HG03469 (cell line): ENCODE measurements at regions not wholly inside any gene's neighbourhood (a gene's known extent, or its start where the extent isn't known, plus 50 kb on each side); places are given as distances from the start of the nearest gene placed in this dataset.
"Not testable (repeated sequence)": the region's sequence is repeated elsewhere in the genome, so short reads cannot be mapped to it uniquely, and the experiment has no call there.

ENCODE experiments used
- ATAC-seq: cut with Tn5 transposase; IDR thresholded peaks from one replicate; pipeline ENCODE4 v1.9.1; 2021; ENCODE audit warnings: mild to moderate bottlenecking, moderate library complexity, moderate number of reproducible peaks; ENCODE audit not compliant: unreplicated experiment

GRCh38 chr4:177494791-177495190 lies 52.6 kb upstream of the AGA start:
- ATAC-seq, result no peak

GRCh38 chr4:177495626-177496025 lies 53.4 kb upstream of the AGA start:
- not testable (repeated sequence) for ATAC-seq

- no peak for ATAC-seq
Observed at GRCh38 chr4:177499537-177499936, 57.3 kb upstream of the AGA start.

- no peak for ATAC-seq
Observed at GRCh38 chr4:177505171-177505615, 63.0 kb upstream of the AGA start.

- no peak for ATAC-seq
Observed at GRCh38 chr4:177508662-177509061, 66.4 kb upstream of the AGA start.

GRCh38 chr4:177509226-177509745 lies 67.0 kb upstream of the AGA start:
- ATAC-seq, result no peak

GRCh38 chr4:177511611-177512010 lies 69.4 kb upstream of the AGA start:
- no peak for ATAC-seq

- ATAC-seq, result no peak
Observed at GRCh38 chr4:177512646-177513045, 70.4 kb upstream of the AGA start.

- ATAC-seq, result no peak
Observed at GRCh38 chr4:177517862-177518261, 75.6 kb upstream of the AGA start.

- ATAC-seq, result no peak
Observed at GRCh38 chr4:177519481-177520260, 77.4 kb upstream of the AGA start.

- ATAC-seq, result no peak
Observed at GRCh38 chr4:177528620-177529019, 86.4 kb upstream of the AGA start.

- no peak for ATAC-seq
Observed at GRCh38 chr4:177530561-177530960, 88.3 kb upstream of the AGA start.

- no peak for ATAC-seq
Observed at GRCh38 chr4:177532358-177532757, 90.1 kb upstream of the AGA start.

- ATAC-seq, result not testable (repeated sequence)
Observed at GRCh38 chr4:177534841-177535240, 92.6 kb upstream of the AGA start.

- ATAC-seq, result no peak
Observed at GRCh38 chr4:177546745-177547144, 104.5 kb upstream of the AGA start.

GRCh38 chr4:177547985-177548384 lies 105.7 kb upstream of the AGA start:
- ATAC-seq, result no peak

- peak; percentile 59 for ATAC-seq
Observed at GRCh38 chr4:177555007-177555574, 112.9 kb upstream of the AGA start.

GRCh38 chr4:177557416-177557815 lies 115.2 kb upstream of the AGA start:
- ATAC-seq, result no peak

- no peak for ATAC-seq
Observed at GRCh38 chr4:177558995-177559394, 116.8 kb upstream of the AGA start.

GRCh38 chr4:177562163-177562562 lies 119.9 kb upstream of the AGA start:
- ATAC-seq, result no peak

GRCh38 chr4:177562859-177563258 lies 120.6 kb upstream of the AGA start:
- no peak for ATAC-seq

GRCh38 chr4:177566691-177567090 lies 124.5 kb upstream of the AGA start:
- ATAC-seq, result no peak
